Astrocyte (in vitro differentiated cells and primary cell): ENCODE measurements at regions not wholly inside any gene's neighbourhood (a gene's known extent, or its start where the extent isn't known, plus 50 kb on each side); places are given as distances from the start of the nearest gene placed in this dataset.
"Not testable (repeated sequence)": the region's sequence is repeated elsewhere in the genome, so short reads cannot be mapped to it uniquely, and the experiment has no call there.

Source experiments
- CTCF ChIP-seq: IDR thresholded peaks from 2 replicates; pipeline ENCODE4 v1.5.1; 2011; ENCODE audit warnings: low read depth, mild to moderate bottlenecking, inconsistent platforms, low read length, moderate library complexity; ENCODE audit not compliant: insufficient read depth
- EZH2 ChIP-seq: IDR thresholded peaks from 2 replicates; pipeline ENCODE4 v1.6.1; 2012; ENCODE audit warnings: mild to moderate bottlenecking, low read length, inconsistent platforms; ENCODE audit not compliant: insufficient read depth

GRCh38 chr2:95707161-95707560 lies 115.4 kb downstream of the TRIM43 start:
- not testable (repeated sequence) for TF ChIP-seq CTCF, EZH2
